Common myeloid progenitor, CD34-positive (primary cell): ENCODE measurements at regions not wholly inside any gene's neighbourhood (a gene's known extent, or its start where the extent isn't known, plus 50 kb on each side); places are given as distances from the start of the nearest gene placed in this dataset.

Experiments
- CTCF ChIA-PET: fragments of 350-600 bp; sonication (Branson Sonifier 250); formaldehyde crosslinking; loops from one replicate; lab custom pipeline; 2021; ENCODE audit warnings: antibody characterized with exemption; lab: Charles Lee
- POLR2A ChIA-PET: fragments of 350-600 bp; sonication (Branson Sonifier 250); formaldehyde crosslinking; loops from one replicate; lab custom pipeline; 2021; ENCODE audit warnings: antibody characterized with exemption; lab: Charles Lee
- DNase-seq, 3 donors: peaks; one replicate each; pipeline versions ENCODE4 v3.0.0 to v3.0.0-alpha.2; 2013
- H3K27ac ChIP-seq, 2 experiments: 1 replicate in 1 of 2; 2 replicates in 1 of 2; pipeline ENCODE4 v1.7.0; 2013; ENCODE audit warnings: inconsistent platforms in 2 of 2, low read length in 2 of 2, mild to moderate bottlenecking in 2 of 2, low read depth in 1 of 2, moderate library complexity in 1 of 2; ENCODE audit not compliant: severe bottlenecking in 2 of 2, insufficient read depth in 1 of 2, poor library complexity in 1 of 2
- H3K27me3 ChIP-seq, 5 experiments: replicated peaks in 2 of 5; 1 replicate in 3 of 5; 2 replicates in 2 of 5; pipeline versions ENCODE4 v1.6.1 to v1.7.0; 2013; ENCODE audit warnings: low read length in 4 of 5, mild to moderate bottlenecking in 2 of 5, moderate library complexity in 2 of 5, inconsistent platforms in 1 of 5; ENCODE audit not compliant: insufficient read depth in 5 of 5, control insufficient read depth in 4 of 5
- H3K36me3 ChIP-seq, 4 experiments: 1 replicate in 2 of 4; 2 replicates in 2 of 4; pipeline versions ENCODE4 v1.6.1 to v1.7.0; 2013; ENCODE audit warnings: low read length in 3 of 4, control low read depth in 1 of 4, mild to moderate bottlenecking in 1 of 4; ENCODE audit not compliant: control insufficient read depth in 4 of 4, insufficient read depth in 4 of 4
- H3K4me1 ChIP-seq, 4 experiments: 1 replicate in 3 of 4; 2 replicates in 1 of 4; pipeline versions ENCODE4 v1.6.1 to v1.7.1; 2013; ENCODE audit warnings: low read length in 3 of 4, mild to moderate bottlenecking in 3 of 4, control low read depth in 1 of 4, inconsistent platforms in 1 of 4, moderate library complexity in 1 of 4; ENCODE audit not compliant: control insufficient read depth in 4 of 4, insufficient read depth in 4 of 4; ENCODE audit errors: control extremely low read depth in 1 of 4
- H3K4me3 ChIP-seq, 7 experiments: 1 replicate in 4 of 7; 2 replicates in 3 of 7; pipeline versions ENCODE4 v1.5.1 to v1.7.0; 2013; ENCODE audit warnings: mild to moderate bottlenecking in 7 of 7, low read length in 6 of 7, moderate library complexity in 6 of 7, inconsistent platforms in 2 of 7, low read depth in 2 of 7, control low read depth in 1 of 7; ENCODE audit not compliant: insufficient read depth in 4 of 7, control insufficient read depth in 1 of 7; ENCODE audit errors: extremely low read depth in 1 of 7
- H3K9me3 ChIP-seq, 5 experiments: 1 replicate in 4 of 5; 2 replicates in 1 of 5; pipeline versions ENCODE4 v1.6.1 to v1.7.1; 2013; ENCODE audit warnings: low read length in 4 of 5, mild to moderate bottlenecking in 2 of 5, inconsistent platforms in 1 of 5, low read depth in 1 of 5, moderate library complexity in 1 of 5; ENCODE audit not compliant: control insufficient read depth in 4 of 5, insufficient read depth in 2 of 5; ENCODE audit errors: control extremely low read depth in 1 of 5
- WGBS: methylation state at CpG from one replicate; pipeline ENCODE4 v1.1.5; 2013; ENCODE audit not compliant: insufficient coverage; 5-methylcytosine and 5-hydroxymethylcytosine counted together

- no peak overlapping the region for H3K4me3 ChIP-seq
- H3K36me3 ChIP-seq = no peaks in the 10 kb centered on the region
- H3K9me3 ChIP-seq = peaks cover 0 to 2% (median 0%) of the 10 kb centered on the region in 5 experiments
- ChIA-PET CTCF (interaction anchor here (1.2 kb wide), 1 partner anchor 8 kb away, joined by 3 read pairs; no protein-coding TSS in a partner anchor), POLR2A (no interaction called here)
- H3K4me1 ChIP-seq = peaks cover 0 to 11% (median 7%) of the 10 kb centered on the region in 4 experiments
- DNase-seq = no peak
- H3K27ac ChIP-seq = no peak overlapping the region
- H3K27me3 ChIP-seq = no peaks in the 10 kb centered on the region
- WGBS = 100% methylated on average over 10 of the region's 10 CpGs
Measured at GRCh38 chr18:62442391-62442790, 80.4 kb upstream of the ZCCHC2 start.

DNA sequence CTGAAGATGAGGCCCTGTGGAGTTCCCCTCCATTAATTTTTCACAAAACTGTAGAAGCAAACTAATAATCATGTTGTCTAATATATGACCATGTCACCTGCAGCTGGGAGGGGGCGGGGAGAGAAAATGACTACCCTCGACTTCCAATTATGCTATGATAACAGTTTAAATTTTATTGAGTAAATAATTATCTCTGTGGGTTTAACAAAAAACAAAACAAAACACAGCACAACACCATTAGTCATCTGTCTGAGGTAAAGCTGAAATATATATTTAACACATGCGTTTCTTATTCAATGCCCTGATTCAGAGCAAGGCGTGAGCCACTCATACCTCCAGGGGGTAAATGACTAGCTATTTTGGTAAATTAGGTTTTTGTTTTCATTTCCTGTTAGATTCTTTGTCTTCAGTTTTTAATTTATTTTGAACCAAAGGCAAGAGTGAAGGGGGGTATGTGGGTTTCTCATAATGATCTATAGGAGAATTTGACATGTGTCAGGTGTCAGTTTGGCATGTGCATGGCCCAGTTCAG is 77.4 kb upstream of the ZCCHC2 start:
- H3K4me1 ChIP-seq = peaks cover under 1 to 5% (median 4%) of the 10 kb centered on the region in 4 experiments
- peaks cover 0 to 2% (median 0%) of the 10 kb centered on the region in 5 experiments for H3K9me3 ChIP-seq
- ChIA-PET POLR2A (no interaction called here), CTCF (interaction anchor here (0.8 to 1.3 kb wide), 4 partner anchors 13 to 60 kb away, joined by 3 to 5 read pairs (median 4); no protein-coding TSS in a partner anchor)
- no peak for DNase-seq
- 100% methylated on average over 1 of the region's 4 CpGs for WGBS
- no peaks in the 10 kb centered on the region for H3K27me3 ChIP-seq
- H3K4me3 ChIP-seq = no peak overlapping the region
- H3K36me3 ChIP-seq = no peaks in the 10 kb centered on the region
- H3K27ac ChIP-seq = no peak overlapping the region

- DNase-seq = no peak
Measured at GRCh38 chr18:62446511-62446910, 76.3 kb upstream of the ZCCHC2 start.

GRCh38 chr18:62447652-62448051 is 75.2 kb upstream of the ZCCHC2 start:
- no peak for DNase-seq
- peaks cover 0 to 2% (median 0%) of the 10 kb centered on the region in 5 experiments for H3K9me3 ChIP-seq
- no peaks in the 10 kb centered on the region for H3K36me3 ChIP-seq
- CTCF ChIA-PET = no interaction called here
- H3K4me3 ChIP-seq = no peak overlapping the region
- no peaks in the 10 kb centered on the region for H3K27me3 ChIP-seq
- POLR2A ChIA-PET = interaction anchor here (0.6 kb wide), 1 partner anchor 90 kb away, joined by 9 read pairs; no protein-coding TSS in a partner anchor
- H3K27ac ChIP-seq = no peak overlapping the region
- peaks cover 9 to 26% (median 22%) of the 10 kb centered on the region in 4 experiments for H3K4me1 ChIP-seq
- WGBS = 100% methylated on average over 1 of the region's 2 CpGs

More at GRCh38 chr18:62446511-62446910, 76.3 kb upstream of the ZCCHC2 start:
- Histone ChIP-seq H3K27ac (no peak overlapping the region), H3K9me3 (peaks cover 0 to 2% (median 0%) of the 10 kb centered on the region in 5 experiments), H3K27me3 (no peaks in the 10 kb centered on the region), H3K4me3 (no peak overlapping the region), H3K4me1 (peaks cover 9 to 16% (median 14%) of the 10 kb centered on the region in 4 experiments), H3K36me3 (no peaks in the 10 kb centered on the region)
- 94% methylated on average over 2 of the region's 2 CpGs for WGBS
- CTCF ChIA-PET = no interaction called here
- POLR2A ChIA-PET = no interaction called here

DNA sequence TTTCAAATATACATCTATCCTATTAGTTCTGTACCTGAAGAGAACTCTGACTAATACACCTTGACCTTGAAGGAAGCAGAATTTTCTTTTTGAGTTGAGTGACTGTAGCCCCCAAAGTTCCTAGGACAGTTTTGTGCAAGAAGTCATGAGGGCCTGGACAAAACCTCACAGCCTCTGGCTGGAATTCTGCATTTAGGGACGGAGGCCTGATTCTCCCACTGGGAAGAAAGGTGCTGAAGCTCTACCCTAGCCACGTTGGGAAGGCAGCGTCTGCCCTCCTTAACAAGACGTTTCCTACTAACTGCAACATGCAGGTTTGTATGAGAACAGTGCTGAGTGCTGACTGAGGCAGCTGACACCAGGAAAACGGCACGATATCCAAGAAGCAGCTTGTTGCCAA is 74.4 kb upstream of the ZCCHC2 start:
- POLR2A ChIA-PET = no interaction called here
- no peaks in the 10 kb centered on the region for H3K36me3 ChIP-seq
- no peaks in the 10 kb centered on the region for H3K27me3 ChIP-seq
- 61% methylated on average over 4 of the region's 6 CpGs for WGBS
- no peak overlapping the region for H3K4me3 ChIP-seq
- peaks cover 0 to 2% (median 0%) of the 10 kb centered on the region in 5 experiments for H3K9me3 ChIP-seq
- H3K27ac ChIP-seq = no peak overlapping the region
- H3K4me1 ChIP-seq = peaks cover 9 to 32% (median 22%) of the 10 kb centered on the region in 4 experiments
- CTCF ChIA-PET = interaction anchor here (0.8 to 1.3 kb wide), 2 partner anchors 11 to 20 kb away, joined by 3 read pairs; no protein-coding TSS in a partner anchor
- DNase-seq = no peak

DNA sequence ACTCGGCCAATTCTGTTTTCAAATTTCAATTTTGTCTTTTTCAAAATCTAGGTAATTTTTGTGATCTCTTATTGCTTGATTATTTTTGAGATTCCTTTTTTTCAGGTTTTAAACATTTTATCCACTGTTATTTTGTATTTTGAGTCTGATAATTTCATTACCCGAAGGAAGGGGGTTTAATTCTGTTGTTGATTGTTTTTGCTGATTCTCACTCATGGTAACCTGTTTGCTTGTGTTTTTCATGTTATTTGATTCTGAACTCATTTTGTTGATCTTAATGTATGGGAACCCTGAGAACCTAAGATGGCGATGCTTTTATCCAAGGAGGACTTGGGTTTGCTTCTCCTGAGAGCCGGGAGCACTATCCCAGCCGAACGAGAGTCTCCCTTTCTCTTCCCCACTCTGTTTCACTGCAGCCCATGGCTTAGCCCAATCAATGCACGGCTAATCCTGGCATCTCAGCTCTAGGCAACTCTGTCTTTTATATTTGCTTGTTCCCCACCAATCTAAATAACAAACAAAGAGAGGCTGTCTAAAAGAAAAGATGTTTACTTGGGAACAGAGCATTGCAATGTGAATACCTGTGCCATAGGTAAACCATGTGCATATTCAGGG is 73.2 kb upstream of the ZCCHC2 start:
- H3K4me3 ChIP-seq = no peak overlapping the region
- WGBS = 98% methylated on average over 6 of the region's 7 CpGs
- no peaks in the 10 kb centered on the region for H3K36me3 ChIP-seq
- H3K27ac ChIP-seq = no peak overlapping the region
- DNase-seq = no peak
- peaks cover 0 to 2% (median 0%) of the 10 kb centered on the region in 5 experiments for H3K9me3 ChIP-seq
- CTCF ChIA-PET = interaction anchor here (1.3 to 2.0 kb wide), 2 partner anchors 12 to 24 kb away, joined by 3 to 16 read pairs; no protein-coding TSS in a partner anchor
- POLR2A ChIA-PET = no interaction called here
- no peaks in the 10 kb centered on the region for H3K27me3 ChIP-seq
- peaks cover 9 to 32% (median 22%) of the 10 kb centered on the region in 4 experiments for H3K4me1 ChIP-seq

GRCh38 chr18:62450175-62450545 is 72.7 kb upstream of the ZCCHC2 start:
- Histone ChIP-seq H3K27me3 (no peaks in the 10 kb centered on the region), H3K36me3 (no peaks in the 10 kb centered on the region), H3K4me3 (peak overlapping the region in 2 of 7 experiments; percentile 5 to 62), H3K4me1 (peaks cover 9 to 32% (median 22%) of the 10 kb centered on the region in 4 experiments), H3K9me3 (peaks cover 0 to 2% (median 0%) of the 10 kb centered on the region in 5 experiments), H3K27ac (no peak overlapping the region)
- CTCF ChIA-PET = interaction anchor here (1.0 to 2.0 kb wide), 5 partner anchors 8 to 113 kb away, joined by 3 to 16 read pairs (median 4); no protein-coding TSS in a partner anchor
- WGBS = 72% methylated on average over 4 of the region's 5 CpGs
- POLR2A ChIA-PET = no interaction called here
- DNase-seq = peak in 2 of 3 donors; percentile 46 to 58
